HG03103 (cell line): ENCODE measurements at regions not wholly inside any gene's neighbourhood (a gene's known extent, or its start where the extent isn't known, plus 50 kb on each side); places are given as distances from the start of the nearest gene placed in this dataset.
"Not testable (repeated sequence)": the region's sequence is repeated elsewhere in the genome, so short reads cannot be mapped to it uniquely, and the experiment has no call there.

Source experiments
- ATAC-seq: cut with Tn5 transposase; IDR thresholded peaks from one replicate; pipeline ENCODE4 v1.9.1; 2021; ENCODE audit warnings: low read depth; ENCODE audit not compliant: unreplicated experiment

- no peak for ATAC-seq
Measured at GRCh38 chr2:359047-359446, 71.2 kb upstream of the ALKAL2 start.

GRCh38 chr2:357811-358210 lies 69.9 kb upstream of the ALKAL2 start:
- ATAC-seq = no peak

GRCh38 chr2:356304-356703 lies 68.4 kb upstream of the ALKAL2 start:
- not testable (repeated sequence) for ATAC-seq

GRCh38 chr2:355773-356172 lies 67.9 kb upstream of the ALKAL2 start:
- no peak for ATAC-seq

GRCh38 chr2:352696-353095 lies 64.8 kb upstream of the ALKAL2 start:
- no peak for ATAC-seq

GRCh38 chr2:349390-349789 lies 61.5 kb upstream of the ALKAL2 start:
- no peak for ATAC-seq

- ATAC-seq = no peak
Measured at GRCh38 chr2:348361-348916, 60.5 kb upstream of the ALKAL2 start.

GRCh38 chr2:344811-345210 lies 56.9 kb upstream of the ALKAL2 start:
- ATAC-seq = no peak

GRCh38 chr2:343355-343754 lies 55.5 kb upstream of the ALKAL2 start:
- ATAC-seq = no peak

GRCh38 chr2:341912-342311 lies 54.0 kb upstream of the ALKAL2 start:
- ATAC-seq = no peak

GRCh38 chr2:341017-341542 lies 53.2 kb upstream of the ALKAL2 start:
- ATAC-seq = no peak
